Amygdala (tissue), 56 donors: ENCODE measurements at regions not wholly inside any gene's neighbourhood (a gene's known extent, or its start where the extent isn't known, plus 50 kb on each side); places are given as distances from the start of the nearest gene placed in this dataset.
"Not testable (repeated sequence)": the region's sequence is repeated elsewhere in the genome, so short reads cannot be mapped to it uniquely, and the experiment has no call there.

Experiments used
- DNase-seq, 56 donors: peaks; one replicate each; lab custom pipeline; 2025; lab: John Stamatoyannopoulos, UW

DNA sequence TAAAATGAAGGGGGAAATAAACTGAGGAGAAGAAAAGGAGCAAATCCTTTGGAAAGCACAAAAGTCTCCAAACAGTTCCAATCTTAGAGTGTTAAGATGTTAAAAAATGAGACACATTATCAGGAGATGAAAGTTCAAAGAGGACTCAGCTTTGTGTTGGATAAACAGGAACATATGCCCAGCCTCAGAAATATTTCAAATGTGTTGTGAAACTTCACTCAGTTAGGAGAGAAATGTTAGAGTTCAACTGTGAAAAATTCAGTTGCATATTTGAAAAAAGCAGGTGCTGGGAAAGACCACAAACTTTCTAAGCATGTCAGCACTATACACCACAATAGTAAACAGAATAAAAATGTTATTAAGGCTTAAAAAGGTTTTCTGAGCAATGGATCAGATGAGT lies 136.8 kb upstream of the PRKD1 start:
- no peak for DNase-seq

DNA sequence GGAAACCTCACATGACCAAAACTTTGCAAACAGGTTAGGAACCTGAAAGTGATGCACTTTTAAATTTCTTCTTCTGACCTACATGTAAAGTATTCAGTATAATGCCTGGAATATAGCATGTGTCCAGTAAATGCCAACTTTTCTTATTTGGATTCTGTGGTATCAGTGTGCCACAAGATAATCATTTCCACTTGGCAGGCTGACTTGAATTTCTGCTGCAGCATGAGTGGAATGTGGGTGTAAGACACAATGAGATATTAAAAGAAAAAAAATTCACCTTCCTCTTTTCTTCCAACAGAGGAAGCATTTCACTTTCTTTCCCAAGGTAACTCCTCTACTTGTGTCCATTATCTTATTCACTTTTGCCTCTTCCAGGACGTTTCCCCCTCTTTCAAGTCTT lies 141.9 kb upstream of the PRKD1 start:
- no peak for DNase-seq

DNA sequence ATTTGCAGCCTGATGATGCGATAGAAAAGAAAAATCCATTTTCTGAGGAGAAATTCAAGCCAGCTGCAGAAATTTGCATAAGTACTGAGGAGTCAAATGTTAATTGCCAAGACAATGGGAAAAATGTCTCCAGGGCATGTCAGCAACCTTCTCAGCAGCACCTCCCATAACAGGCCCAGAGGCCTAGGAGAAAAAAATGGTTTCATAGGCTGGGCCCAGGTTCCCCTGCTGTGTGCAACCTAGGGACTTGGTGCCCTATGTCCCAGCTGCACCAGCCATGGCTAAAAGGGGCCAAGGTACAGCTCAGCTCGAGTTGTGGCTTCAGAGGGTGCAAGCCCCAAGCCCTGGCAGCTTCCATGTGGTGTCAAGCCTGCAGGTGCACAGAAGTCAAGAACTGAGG lies 144.8 kb upstream of the PRKD1 start:
- DNase-seq, result not testable (repeated sequence)

DNA sequence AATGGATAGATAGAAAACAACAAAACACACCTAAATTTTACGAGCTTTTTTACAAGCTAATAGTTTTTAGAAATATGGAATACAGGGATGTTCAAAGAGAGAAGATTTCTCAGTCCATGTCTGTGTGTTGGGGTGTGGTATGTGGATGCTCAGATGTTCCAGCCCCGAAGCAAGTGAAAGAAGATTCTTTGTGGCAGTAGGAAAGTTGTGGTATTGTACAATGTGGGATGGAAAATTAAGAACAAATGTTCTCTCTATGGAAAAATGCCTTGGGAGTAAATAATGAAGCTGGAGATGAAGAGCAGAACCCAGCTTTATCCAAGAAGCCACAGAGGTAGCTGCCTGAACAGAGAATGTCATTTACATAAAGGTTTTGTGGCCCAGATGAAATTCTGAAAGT lies 150.3 kb upstream of the PRKD1 start:
- no peak for DNase-seq

DNA sequence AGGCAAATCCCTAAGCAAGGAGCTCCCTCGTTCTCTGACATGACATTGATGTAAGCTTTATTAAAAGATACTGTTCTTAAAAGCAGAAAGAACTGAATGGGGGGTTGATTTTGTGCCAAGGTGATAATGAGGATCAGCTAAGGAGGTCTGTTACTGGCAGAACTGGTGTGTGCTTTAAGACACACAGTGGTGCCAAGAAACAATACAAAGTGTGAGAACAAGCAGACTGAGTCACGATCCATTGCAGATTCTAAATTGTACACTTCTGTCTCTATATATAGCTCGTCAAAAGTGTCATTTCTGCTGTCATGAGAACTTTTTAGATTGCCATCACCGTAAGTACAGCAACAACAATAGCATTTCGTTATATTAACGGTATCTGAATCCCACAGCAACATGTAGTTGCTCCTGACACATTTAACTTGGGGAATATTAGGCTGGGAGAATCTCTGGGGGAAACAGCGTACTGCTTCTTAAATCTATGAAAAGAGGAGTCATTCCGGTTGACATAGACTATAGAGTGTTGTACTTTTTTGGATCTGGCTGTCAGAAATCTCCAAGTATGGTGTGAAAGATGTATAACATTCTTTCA lies 151.3 kb upstream of the PRKD1 start:
- DNase-seq, result no peak

DNA sequence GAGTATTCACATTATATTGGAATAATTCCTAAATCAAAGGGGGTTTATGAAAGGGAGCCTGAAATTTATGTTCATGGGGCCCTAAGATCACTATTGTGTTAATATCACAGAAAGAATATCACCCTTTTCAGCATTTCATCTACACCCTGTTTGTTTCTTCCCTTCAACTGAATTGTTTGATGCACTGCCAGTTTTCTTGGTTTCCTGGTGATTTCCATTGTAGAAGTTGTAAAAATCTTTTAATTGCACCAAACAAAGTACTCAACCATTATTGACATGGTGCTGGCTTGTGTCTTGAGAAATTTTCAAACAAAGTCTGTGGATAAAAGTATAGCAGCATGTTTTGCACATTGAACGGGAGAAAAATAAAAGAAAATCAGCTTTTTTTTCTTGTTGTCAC lies 154.8 kb upstream of the PRKD1 start:
- no peak for DNase-seq

DNA sequence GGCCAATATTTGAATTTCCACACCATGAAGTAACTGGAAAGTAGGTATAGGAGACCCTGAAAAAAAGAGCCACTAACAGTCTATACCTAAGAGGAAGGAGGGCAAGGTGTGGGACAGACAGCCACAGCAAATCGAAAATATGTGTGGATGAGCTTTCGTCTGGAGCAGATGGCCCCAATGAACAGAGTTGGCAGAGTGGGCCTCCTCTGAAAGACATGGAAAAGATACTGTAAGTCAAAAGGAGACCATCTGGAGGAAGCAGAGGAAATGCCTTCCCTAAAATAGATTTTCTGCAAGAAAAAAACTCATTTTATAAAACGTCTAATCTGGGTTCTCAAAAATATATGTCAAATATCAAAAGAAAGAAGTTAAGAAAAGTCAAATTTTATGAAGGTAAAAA lies 157.2 kb upstream of the PRKD1 start:
- DNase-seq, result no peak

DNA sequence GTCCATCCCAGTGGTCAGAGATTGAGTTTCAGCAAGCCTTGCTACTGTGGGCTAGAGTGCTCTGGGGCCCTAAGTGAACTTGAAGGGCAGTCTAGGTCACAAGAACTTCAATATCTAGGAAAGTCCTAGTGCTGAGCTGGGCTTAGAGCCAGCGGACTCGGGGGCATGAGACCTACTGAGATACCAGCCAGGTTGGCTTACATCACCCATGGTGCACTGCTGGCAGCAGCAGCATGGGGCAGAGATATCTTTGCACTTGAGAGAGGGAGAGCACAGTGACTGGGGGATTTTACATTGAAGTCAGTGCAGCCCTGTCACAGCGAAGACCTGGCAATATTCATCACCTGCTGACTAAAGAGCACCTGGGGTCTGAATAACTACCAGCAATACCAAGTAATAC lies 158.3 kb upstream of the PRKD1 start:
- DNase-seq, result no peak

DNA sequence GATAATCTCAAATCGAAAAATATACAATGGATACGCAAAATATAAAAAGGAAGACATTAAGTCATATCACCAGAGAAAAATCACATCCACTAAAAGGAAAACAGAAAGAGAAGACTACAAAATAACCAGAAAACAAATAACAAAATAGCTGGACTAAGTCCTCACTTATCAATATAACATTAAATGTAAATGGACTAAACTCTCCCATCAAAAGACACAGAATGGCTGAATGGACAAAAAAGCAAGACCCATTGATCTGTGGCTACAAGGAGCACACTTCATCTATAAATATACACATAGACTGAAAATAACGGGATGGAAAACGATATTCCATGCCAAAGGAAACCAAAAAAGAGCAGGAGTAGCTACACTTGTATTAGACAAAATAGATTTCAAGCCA lies 161.0 kb upstream of the PRKD1 start:
- no peak for DNase-seq

DNA sequence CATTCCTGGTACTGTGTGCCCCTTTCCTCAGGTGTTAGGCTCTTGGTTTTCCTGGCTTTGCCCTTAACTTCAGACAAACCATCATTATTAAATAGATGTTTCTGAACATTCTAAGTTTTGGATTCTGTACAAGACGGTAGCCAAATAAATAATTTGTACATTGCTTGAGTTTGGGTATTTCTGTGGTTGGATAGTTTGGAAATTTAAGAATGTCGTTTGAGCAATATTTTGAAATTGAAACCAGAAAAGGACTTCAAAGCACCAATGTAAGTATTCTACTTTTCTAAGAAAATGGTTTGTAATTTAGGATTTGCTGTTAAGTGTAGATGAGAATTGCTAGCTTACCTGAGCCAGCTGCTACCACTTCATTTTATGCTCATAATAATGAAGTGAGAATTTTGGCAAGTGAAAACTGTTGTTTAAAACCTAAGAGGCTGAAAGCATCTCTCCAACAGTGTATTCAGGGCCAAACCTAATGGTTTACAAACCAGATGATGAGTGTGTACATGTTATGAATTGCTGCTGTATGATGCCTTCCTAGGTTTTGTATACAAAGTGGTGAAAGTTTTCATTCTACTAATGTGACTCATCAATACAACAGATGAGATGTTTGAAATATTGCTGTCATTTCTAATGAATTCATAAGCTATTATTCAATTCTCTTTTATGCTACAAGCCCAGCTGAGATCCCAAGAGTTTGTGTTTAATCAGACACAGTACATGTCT lies 181.5 kb upstream of the PRKD1 start:
- DNase-seq, result no peak

DNA sequence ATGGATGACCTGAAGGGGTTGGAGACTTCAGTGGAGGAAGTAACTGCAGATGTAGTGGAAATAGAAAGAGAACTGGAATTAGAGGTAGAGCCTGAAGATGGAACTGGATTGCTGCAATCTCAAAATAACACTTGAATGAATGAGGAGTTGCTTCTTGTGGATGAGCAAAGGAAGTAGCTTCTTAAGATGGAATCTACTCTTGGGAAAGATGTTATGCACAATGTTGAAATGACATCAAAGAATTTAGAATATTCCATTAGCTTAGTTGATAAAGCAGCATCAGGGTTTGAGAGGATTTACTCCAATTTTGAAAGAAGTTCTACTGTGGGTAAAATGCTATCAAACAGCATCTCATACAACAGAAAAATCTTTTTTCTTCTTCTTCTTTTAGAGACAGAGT lies 186.4 kb upstream of the PRKD1 start:
- no peak for DNase-seq

DNA sequence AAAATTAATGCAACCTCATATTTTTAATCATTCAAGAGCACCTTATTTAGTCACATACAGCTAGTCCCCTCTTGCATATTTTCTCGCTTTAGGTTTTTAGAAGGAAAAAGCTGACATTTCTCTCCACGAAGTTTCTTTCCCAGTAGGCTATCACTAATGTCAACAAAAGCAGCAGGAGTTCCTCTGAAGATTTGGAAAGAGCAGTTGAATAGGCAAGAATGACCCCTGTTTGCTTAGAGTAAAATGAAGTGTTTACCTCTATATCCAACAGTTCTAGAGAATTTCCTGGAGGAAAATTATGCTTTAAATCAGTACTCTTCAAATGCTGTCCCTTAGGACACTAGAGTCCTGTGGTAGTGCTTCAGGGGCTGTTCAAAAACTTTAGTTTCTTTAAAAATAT lies 188.1 kb upstream of the PRKD1 start:
- DNase-seq, result no peak

DNA sequence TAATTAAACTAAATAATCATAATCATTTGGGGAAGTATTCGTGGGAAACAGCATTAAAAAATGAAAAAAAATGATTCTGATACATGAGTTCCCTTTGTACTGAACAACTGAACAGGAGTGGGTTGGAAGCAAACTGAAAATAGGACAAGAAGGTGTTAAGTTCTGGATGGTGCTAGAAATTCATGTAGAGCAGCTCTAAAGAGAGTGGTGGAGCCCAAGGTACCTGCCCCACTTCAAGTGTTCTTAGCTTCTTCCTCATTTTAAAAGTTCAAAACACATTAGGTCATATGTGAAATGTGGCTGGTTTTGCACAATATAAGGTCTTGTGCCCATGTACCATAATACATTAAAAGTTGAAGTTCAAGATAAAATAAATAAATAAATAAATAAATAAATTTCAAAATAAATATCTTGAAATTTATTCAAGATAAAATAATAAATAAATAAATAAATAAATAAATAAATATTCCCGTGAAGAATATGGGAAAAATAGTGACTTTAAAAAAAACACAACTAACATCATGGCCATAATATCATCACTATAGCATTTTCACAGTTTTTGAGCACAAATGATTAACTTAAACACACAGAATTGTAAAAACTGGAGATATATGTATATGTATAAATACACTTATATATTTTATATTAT lies 191.5 kb upstream of the PRKD1 start:
- no peak for DNase-seq

DNA sequence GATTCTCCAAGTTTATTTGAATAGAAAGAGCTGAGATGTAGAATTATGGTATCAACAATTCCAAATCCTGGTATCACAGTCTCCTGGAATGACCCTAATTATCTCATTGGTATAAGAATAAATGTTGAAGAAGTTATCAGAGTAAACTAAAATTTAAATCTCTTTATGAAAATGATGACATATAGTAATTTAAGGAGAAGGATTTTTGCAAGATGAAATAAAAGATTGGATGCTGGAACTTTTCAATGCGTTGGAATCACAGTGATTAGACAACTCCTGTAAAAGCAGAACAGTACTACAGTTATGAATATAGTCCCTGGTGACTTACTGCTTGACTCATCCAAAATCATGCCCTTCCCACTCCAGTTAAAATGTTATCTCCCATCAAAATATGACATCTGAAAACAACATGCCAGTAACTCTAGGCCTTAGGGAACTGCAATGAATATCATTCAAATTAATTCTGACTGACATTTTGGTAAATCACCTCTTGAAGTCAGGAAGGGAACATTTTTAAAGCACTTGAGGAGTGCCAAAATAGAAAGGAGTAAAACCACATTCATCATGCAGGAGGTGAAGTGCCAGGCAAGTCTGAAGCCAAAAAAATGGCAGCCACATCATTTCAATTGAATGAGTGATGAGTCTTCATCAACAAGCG lies 197.8 kb upstream of the PRKD1 start:
- DNase-seq, result no peak

DNA sequence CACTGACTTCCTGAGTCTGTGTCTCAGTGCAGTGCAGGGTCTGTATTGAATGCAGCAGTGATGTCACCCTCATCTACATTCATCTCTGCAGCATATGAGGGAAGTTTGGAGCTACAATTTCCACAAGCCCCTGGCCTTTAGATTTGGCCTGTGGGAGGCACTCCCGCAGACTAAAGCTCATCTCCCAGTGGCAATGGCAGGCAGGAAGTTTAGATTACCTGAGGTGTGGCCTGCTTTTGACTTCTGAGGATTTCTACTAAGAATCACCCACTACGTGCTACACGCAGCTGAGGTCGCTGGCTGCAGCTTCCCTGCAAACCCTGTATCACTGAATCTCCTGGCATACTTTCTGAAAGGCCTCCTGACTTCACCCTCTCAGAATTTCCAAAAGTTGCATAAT lies 202.2 kb upstream of the PRKD1 start:
- DNase-seq, result no peak

DNA sequence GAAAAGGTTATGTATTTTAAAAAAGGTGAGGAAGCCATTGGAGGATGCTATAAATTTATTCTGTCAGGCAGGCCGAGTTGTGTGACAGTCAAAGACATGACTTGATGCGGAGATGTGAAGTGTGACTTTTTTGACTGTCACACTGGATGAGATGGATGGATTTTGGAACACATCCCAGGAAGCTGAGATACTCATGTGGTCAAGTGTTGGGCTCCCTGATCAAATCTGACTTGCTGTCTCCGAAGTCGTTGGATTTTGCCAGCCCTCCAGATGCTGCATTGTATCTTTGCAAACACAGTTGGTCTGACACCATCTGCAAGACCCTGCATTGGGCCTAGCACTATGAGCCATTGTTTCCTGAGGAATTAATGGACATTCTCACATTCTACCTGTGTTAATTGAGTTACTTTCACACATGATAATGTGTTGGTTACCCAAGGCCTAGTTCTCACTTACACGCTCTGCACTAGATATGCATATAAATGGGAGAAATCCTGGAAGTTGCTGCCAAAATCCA lies 204.0 kb upstream of the PRKD1 start:
- no peak for DNase-seq

DNA sequence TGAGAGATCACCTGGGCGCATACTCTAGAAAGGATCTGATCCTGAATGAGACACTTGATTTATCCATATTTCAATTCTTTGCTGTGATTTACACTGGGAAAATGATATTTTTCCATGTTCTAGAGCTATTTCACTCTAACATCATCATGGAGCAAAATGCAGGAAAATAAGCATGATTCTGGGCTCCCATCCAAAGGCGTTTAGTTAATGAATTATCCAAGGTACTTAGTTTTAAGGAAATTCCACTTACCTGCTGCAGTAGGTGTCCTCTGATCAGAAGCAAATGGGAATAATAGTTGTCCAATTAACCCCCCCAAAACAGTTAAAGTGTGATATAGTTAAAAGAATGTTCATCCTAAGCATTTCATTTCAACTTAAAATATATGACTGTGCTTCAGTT lies 204.5 kb upstream of the PRKD1 start:
- no peak for DNase-seq

DNA sequence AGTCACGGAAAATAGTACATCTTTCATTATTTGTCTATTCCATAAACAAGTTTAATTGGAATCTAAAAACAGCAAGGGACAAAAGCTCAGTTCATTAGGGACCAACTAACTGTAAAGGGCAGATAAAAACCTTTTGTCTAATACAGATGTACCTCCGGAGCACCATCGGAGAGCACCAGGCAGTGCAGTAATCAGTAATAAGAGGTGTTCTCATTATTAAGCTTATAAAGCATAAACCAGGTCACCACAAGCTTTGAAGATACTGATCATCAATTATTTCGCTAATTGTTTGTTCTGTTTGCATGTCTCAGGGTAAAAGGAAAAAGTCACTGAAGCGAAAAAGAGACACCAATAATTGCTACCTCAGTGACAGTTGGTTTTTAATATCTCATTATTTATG lies 207.3 kb upstream of the PRKD1 start:
- DNase-seq, result no peak

DNA sequence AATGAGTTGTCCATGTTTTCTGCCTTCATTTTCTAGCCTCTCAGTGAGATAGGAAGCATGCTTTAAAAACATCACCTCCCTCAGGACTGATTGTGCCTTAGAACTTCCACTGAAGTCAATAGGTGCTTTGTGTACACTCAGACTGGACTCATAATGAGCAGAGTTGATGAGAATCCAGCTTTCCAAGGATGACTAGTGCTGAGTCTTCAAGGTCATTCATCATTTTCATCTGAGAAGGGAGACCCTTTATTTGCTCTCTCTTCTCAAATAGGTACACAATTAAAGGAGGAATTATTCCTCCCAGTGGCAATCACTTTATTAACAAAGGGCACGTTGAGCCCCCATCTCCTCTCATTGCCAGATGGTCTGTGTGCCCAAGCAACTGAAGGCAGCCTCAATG lies 210.9 kb upstream of the PRKD1 start:
- no peak for DNase-seq

DNA sequence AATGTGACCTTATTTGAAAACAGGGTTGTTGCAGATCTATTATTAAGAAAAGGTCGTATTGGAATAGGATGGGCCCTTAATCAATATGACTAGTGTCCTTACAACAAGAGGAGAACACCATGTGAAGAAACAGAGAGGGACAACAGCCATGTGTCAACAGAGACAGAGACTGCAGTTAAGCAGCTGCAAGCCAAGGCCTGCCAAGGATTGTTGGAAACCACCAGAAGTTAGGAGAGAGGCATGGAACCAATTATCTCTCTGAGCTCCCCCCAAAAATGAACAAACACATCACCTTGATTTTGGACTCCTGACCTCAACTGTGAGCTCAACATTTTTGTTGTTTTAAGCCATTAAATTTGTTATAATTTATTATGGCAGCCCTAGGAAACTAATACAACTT lies 214.6 kb upstream of the PRKD1 start:
- DNase-seq, result no peak

DNA sequence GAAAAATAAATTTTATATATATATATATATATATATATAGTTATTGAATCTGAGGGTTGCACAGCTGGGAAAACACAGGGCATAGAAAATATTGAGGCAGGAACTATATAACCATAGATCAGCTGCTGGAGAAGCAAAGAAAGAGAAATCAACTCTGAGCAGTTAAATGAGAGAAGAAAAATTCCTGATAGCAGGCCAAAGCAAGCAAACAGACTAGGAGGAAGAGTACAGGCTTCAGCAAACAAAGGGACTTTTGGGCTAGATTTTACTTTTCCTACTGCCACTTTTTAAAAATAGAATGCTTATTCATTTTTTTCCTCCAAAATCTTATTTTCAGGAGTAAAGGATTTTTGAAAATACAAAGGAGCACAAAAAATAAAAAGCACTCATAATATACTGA lies 216.0 kb upstream of the PRKD1 start:
- DNase-seq, result no peak

DNA sequence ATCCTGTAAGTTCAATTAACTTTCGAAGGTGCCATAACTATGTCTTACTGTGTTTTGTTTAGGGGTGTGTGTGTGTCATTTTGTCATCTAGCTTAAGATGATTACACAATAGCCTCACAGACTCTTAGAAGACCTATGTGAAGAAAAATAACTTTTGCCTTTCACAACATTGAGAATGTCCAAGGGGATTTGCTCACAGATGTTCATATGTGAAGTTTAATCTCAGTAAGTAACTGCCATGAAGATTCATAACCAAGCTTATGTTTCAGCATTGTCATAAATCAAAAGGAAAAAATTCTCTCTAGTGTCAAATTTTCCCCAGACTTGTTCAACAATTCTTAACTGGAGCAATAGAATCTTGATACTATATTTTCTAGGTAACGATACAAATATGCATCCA lies 226.1 kb upstream of the PRKD1 start:
- DNase-seq, result no peak
